GM18951 (cell line): ENCODE measurements at regions not wholly inside any gene's neighbourhood (a gene's known extent, or its start where the extent isn't known, plus 50 kb on each side); places are given as distances from the start of the nearest gene placed in this dataset.

ENCODE experiments used
- POLR2A ChIP-seq: IDR thresholded peaks from 4 replicates; pipeline ENCODE4 v1.6.1; 2011; ENCODE audit warnings: mild to moderate bottlenecking; ENCODE audit not compliant: insufficient read length, insufficient read depth; ENCODE audit errors: extremely low read depth
- in situ Hi-C: fragments of 300-500 bp; cut with MboI; formaldehyde crosslinking; loops from one replicate; pipeline ENCODE4 v1.12.0; 2022; ENCODE audit warnings: low sequenced_read_pairs, mixed read lengths, inconsistent platforms; ENCODE audit not compliant: unreplicated experiment

GRCh38 chr1:29460694-29461093, 224.4 kb downstream of the PTPRU start:
- in situ Hi-C loops: no loop called here
- TF ChIP-seq POLR2A: no peak

GRCh38 chr1:29460041-29460610, 223.8 kb downstream of the PTPRU start:
- TF ChIP-seq POLR2A: no peak
- in situ Hi-C loops: no loop called here

DNA sequence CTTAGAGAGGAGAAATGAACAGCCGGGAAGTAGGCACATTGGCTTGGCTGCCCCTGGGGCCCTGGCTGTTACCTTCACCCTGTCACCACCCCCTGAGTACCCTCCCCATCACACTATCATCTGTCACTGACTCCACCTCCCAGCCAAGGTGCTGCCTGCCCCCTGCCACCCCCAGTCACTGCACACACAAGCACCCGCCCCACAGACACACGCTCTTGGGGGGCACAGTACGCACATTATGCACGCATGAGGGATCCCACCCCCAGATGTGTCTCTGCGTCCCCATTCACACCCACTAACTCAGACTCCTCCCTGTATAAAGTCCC, 223.3 kb downstream of the PTPRU start:
- TF ChIP-seq POLR2A: no peak
- in situ Hi-C loops: no loop called here

GRCh38 chr1:29458737-29459619, 222.7 kb downstream of the PTPRU start:
- in situ Hi-C loops: no loop called here
- TF ChIP-seq POLR2A: no peak

- TF ChIP-seq POLR2A: no peak
- in situ Hi-C loops: no loop called here
Observed at GRCh38 chr1:29457496-29458368, 221.4 kb downstream of the PTPRU start.

GRCh38 chr1:29456685-29457435, 220.5 kb downstream of the PTPRU start:
- TF ChIP-seq POLR2A: no peak
- in situ Hi-C loops: no loop called here

DNA sequence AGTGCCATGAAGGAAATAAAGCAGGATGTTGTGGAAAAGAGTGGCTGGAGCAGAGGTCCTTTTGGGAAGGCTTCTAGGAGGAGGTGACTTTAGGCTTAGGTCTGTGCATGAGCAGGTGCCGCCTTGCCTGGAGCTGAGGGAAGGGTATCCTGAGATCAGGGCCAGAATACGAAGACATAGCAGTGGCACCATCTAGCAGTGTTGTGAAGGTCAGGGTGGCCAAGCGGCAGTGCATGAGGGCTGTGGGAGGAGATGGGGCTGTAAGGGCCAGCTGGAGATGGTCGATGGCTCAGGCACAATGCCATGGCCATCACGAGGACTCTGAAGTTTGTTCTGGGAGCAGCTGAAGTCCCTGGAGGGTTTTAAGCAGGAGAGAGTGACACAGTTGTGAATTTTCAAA, 219.5 kb downstream of the PTPRU start:
- in situ Hi-C loops: no loop called here
- no peak for TF ChIP-seq POLR2A

DNA sequence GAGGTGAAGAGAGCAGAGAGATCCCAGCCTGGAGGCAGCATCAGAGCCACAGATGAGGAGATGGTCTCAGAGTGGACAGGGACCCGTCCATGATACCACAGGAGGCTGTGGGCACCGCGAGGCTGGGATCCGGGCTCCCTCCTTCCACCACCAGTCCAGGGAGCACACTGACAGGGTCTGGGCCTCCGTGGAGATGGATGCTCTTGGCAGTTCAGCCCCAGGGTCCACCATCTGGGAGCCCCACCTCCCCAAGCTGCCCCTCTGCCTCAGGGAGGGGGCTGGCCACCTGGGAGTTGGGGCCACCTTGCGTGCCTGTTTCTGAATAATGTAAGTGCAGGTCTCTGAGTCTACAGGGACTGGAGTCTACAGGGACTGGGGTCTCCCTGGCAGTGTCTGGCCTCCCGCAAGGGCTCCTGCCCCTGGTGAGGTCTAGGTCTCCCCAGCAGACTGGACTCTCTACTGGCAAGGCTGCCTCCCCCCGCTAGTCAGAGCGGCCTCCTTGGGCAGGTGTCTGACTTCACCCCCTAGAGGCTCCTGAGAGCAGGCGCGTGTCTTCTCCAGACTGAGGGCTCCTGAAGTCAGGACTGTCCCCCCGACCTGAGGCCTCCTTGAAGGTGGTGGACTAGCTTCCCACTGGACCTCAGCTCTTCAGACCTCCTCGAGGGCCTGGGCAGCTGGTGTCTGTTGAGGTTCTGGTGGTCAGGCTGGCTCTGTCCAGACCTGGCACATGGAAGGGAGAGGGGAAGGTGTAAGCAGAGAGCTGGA, 218.5 kb downstream of the PTPRU start:
- in situ Hi-C loops: no loop called here
- no peak for TF ChIP-seq POLR2A

- in situ Hi-C loops: no loop called here
- no peak for TF ChIP-seq POLR2A
Observed at GRCh38 chr1:29453502-29454240, 217.3 kb downstream of the PTPRU start.

DNA sequence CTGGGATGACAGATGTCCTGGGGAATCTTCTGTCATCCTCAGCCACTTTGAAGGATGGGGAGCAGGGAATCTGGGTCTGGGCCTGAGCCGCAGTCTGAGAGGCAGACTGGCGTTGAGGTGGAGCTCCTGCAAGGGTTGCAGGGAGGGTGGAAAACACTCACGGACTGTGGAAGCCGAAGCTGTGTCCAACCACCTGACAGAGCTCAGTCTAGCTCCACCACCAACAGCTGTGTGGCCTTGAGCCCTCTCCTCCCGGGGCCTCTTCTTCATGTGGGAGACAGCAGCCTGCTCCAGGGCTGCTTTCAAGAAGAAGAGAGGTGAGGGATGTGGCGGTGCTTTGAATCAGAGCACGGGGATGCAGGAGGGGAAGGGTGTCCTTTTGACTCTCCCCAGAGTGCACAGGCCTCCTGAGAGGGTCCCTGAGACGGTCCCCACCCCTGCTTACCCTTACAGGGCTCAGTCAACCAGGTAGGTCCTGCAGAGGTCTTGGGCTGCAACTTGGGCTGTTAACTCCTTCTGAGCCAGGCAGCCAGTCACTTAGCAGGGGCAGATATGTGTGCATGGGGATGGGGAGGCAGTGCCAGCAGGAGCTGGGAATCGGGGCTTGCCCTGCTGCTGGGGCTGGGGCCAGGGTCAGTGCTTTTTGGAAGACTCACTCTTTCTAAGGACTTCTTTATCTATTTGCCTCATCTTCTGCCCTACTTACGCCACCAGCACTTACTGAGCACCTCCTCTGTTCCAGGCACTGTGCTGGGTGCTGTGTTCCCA, 216.3 kb downstream of the PTPRU start:
- no peak for TF ChIP-seq POLR2A
- in situ Hi-C loops: no loop called here

DNA sequence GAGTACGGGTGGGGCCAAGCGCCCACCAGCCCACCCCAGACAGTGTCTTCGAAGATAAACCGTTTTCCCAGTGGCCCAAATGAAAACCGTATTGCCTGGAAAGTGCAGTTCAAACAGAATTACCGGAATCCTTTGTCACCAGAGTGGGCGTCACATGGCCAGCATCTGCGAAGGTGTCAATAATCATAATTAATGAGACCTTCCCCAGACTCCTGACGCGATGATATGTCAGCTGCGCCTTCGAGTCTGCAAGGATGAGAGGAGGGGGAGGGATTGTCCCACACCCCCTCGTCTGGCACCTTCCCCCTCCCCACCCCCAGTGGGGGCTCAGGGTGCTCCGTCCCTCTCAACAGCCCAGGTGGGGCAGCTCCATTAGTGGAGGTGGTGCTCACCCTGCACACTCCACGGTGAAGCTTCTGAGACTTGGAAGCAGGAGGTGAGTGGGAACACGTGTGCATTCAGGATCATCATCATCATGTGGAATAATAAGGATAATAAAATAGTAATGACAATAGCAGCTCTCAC, 215.1 kb downstream of the PTPRU start:
- in situ Hi-C loops: no loop called here
- TF ChIP-seq POLR2A: no peak
